ENCODE measurements at regions not wholly inside any gene's neighbourhood (a gene's known extent, or its start where the extent isn't known, plus 50 kb on each side); places are given as distances from the start of the nearest gene placed in this dataset.
"Not testable (repeated sequence)": the region's sequence is repeated elsewhere in the genome, so short reads cannot be mapped to it uniquely, and the experiment has no call there.

DNA sequence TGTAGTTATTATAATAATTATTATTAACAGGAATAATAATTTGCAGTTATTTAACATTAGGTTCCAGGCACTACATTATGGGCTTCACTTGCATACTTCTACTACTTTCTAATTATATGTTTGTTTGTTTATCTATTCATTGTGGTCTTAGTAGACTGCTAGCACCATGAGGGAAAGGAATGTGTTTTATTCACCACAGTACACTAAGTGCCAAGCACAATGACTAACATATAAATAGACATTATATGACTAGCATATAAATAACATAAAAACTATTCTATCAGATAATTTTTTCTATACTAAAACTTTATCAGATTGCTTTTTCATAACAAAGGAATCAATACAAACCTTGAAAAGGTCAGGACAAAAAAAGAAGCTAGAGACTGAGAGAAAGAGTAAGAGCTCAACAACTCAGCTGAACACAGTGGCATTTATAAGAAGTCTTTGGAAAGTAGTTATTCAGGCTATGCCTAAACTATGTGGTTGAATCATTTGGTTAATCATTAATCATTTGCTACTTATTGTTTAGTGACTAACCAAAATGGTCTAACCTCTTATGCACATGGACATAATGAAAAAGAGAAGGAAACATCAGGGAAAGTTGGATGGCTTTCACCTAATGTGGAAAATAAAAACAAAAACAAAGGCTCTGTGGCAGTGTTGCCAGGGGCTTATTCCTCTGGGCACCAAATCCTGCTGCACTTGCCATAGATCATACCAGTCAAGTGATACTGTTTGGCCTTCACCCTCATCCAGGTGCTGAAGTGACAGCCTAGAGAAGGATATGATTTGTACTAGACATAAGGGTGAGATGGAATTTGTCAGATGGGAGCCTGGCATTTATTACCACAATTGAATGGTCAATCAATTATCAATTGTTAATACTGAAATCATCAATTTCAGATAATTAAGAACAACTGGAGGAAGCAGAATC is 174.9 kb downstream of the ETAA1 start:
- DNase-seq, result no peak

- DNase-seq, result no peak
These were observed 175.7 kb downstream of the ETAA1 start for GRCh38 chr2:67572721-67573435.

- DNase-seq, result no peak
These were observed 177.1 kb downstream of the ETAA1 start for GRCh38 chr2:67574230-67574629.

DNA sequence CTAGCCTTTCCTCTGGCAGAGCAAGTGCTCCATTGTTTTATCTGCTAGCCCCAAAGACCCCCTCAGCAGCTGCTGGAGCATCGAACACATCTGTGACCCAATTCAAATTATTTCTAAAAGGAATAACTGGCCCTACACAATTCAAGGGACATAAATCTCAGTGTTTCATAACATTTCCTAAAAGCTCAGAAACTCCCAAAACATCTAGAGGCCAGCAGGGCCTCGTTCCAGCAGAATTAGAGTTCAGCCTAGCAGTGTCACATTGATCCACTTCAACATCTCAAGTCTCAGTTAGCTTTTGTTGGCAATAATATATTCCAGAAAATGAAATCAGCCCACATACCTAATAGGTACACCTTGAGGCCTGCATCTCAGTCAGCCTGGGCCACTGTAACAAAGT is 179.1 kb downstream of the ETAA1 start:
- no peak for DNase-seq

GRCh38 chr2:67576991-67577390 is 179.9 kb downstream of the ETAA1 start:
- no peak for DNase-seq

DNA sequence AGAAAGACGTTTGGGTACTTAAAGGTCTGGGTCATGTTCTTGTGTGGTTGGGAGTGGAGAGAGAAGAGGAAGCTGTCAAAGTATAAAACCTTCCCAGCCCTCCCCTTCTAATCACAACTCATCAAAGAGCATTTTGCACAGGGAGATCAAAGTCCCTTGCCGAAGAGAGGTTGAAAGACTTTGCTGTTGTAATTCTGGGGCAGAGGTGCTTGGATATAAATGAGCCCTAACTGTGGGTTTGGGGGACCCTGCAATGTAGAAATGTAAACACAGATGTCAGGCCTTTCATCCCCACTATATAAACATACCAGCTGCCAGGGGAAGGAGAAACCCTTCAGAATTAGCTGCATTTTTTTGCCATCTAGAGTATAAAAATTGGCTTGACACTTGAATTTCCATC is 182.1 kb downstream of the ETAA1 start:
- no peak for DNase-seq

GRCh38 chr2:67579806-67580205 is 182.7 kb downstream of the ETAA1 start:
- DNase-seq, result no peak

- no peak for DNase-seq
These were observed 184.6 kb downstream of the ETAA1 start for GRCh38 chr2:67581751-67582150.

DNA sequence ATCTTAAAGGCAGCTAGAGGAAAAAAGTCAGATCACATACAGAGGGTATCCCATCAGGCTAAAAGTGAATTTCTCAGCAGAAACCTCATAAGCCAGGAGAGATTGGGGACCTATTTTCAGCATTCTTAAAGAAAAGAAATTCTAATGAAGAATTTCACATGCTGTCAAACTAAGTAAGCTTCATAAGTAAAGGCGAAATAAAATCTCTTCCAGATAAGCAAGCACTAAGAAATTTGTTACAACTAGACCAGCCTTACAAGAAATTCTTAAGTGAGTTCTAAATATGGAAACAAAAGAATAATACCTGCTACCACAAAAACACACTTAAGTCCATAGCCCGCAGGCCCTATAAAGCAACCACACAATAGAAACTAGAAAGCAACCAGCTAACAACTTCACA is 186.1 kb downstream of the ETAA1 start:
- no peak for DNase-seq

GRCh38 chr2:67585400-67585799 is 188.3 kb downstream of the ETAA1 start:
- no peak for DNase-seq

DNA sequence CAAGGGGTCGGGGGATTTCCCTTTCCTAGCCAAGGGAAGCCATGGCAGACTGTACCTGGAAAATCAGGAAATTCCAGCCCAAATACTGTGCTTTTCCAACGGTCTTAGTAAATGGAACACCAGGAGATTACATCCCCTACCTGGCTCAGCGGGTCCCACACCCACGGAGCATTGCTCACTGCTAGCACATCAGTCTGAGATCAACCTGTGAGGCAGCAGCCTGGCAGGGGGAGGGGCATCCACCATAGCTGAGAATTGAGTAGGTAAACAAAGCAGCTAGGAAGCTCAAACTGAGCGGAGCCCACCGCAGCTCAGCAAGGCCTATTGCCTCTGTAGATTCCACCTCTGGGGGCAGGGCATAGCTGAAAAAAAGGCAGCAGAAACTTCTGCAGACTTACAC is 192.0 kb downstream of the ETAA1 start:
- DNase-seq, result not testable (repeated sequence)

DNA sequence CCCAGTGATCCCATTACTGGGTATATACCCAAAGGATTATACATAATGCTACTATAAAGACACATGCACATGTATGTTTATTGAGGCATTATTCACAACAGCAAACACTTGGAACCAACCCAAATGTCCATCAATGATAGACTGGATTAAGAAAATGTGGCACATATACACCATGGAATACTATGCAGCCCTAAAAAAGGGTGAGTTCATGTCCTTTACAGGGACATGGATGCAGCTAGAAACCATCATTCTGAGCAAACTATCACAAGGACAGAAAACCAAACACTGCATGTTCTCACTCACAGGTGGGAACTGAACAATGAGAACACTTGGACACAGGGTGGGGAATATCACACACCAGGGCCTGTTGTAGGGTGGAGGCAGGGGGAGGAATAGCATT is 197.4 kb downstream of the ETAA1 start:
- DNase-seq, result not testable (repeated sequence)

DNA sequence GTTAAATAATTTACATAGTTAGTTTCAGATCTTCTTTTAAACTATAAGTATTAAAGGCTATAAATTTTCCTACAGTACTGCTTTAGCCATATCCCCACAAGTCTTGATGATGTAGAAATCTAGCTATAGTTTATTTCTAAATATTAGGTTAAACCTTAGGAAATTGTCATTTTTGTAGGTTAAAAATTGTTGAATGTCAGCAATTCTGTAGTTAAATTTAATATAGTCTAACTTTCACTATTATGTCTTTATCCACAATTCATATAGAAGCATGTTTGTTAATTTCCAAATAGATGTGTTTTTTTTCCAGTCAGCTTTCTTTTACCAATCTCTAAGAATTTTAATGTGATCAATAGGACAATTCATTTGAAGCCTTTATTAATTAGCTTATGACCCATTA is 199.7 kb downstream of the ETAA1 start:
- DNase-seq, result no peak

DNA sequence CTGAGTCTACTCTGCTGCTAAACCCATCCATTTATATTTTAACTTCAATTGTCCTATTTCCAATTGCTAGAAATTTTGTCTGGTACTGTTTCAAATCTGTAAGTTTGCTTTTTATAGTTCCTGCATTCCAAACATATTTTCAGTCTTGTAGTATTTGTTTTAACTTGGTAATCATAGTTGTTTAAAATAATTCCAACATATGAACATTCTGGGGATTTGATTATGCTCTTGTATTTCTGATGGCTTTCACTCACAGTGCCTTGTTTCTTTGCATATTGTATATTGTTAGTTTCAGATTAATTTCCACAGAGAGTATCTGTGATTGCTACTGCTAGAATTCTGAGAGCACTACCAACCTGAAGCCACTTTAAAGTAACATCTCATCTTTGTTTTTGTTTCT is 202.4 kb downstream of the ETAA1 start:
- no peak for DNase-seq

GRCh38 chr2:67600222-67600871 is 203.2 kb downstream of the ETAA1 start:
- no peak for DNase-seq

GRCh38 chr2:67600946-67601345 is 203.8 kb downstream of the ETAA1 start:
- no peak for DNase-seq

DNA sequence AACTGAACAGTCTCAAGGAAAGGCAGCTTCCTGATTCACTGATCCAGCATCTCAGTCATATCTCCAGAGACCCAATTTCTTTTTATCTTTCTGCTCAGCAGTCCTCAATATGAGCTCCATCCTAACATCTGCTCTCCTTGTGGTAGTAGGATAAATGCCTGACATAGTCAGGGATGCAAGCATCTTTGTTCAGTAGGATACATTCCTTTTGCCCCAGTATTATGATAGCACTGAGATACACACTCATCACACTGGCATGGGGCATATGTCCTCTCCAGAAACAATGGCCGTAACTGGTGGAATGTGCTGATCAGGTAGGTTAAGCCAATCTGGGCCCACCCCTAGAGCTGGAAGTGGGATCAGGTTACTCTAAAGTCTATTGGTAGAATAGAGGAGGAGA is 207.2 kb downstream of the ETAA1 start:
- no peak for DNase-seq

DNA sequence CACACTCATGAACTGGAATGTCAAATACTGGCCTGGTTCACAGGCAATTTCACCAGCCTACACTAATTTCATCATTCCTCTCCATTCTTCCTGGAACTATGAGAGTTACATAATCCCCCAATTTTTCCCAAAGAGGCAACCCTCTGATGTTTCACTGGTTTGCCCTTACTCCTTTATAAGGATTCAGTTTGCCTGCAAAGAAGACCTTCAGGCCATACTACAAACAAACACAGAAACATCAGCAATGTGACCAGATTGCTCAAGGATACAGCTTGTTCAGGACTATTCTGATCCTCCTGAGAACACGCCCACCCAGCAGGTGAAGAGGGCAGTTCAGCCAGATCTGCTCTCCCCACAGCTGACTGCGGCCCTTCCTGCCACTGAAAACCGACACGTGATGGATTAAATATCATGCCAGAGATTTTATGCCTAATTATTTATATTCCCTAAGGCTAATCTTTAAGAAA is 215.5 kb downstream of the ETAA1 start:
- DNase-seq, result no peak

DNA sequence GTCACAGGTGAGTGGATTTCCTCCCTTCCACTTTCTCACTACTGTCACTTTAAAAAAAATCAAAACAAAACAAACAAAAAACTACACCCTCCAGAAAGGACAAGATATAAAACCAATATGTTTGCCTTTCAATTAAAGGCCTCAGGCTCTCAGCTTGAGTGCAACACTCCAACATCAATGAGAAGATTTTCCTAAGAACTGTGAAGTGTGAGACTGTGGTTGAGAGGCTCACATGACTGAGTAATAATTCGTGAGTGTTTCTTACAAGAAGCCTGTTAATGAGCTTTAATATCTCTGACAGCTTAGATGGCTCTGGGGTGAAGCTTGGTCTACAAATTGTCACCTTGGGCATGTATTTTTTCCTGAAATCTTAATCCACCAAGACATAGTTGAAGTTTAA is 216.1 kb downstream of the ETAA1 start:
- DNase-seq, result no peak

DNA sequence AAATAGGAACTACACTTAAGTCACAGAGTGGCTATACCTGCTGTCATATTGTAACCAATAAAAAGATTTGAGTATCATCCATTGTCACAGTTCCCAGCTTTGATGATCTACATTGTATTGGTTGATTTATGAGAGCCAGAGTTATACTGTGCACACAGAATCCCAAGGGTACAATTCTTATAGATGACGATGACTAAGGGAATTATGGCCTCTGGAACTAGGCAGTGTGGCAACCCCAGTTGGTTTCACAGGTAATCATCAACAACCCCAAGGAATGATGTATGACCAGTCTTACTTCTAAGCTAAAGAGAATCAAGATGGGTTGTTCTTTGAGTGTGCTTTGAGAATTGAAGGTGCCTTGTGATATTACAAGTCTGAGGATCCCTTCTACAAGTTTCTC is 217.3 kb downstream of the ETAA1 start:
- no peak for DNase-seq

DNA sequence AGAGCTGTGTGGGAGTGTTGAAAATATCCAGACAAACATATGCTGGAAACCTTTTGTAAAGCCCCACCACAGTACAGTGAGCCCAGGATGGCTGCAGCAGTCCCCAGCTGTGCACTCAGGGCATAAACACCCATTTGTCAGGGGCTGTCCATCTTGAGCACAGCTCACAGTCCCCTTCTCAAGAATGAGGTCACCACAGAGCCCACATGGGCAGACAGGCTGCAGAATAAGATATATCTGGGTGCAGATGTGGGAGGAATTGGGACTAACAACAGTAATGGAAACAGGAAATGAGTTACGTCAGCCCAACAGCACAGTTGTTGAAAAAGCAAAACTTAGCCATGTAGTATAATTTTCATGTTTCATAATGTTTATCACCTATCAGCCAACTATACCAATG is 219.6 kb downstream of the ETAA1 start:
- peak in 1 of 2 donors; percentile 3 for DNase-seq

GRCh38 chr2:67619204-67619603 is 222.1 kb downstream of the ETAA1 start:
- no peak for DNase-seq

GRCh38 chr2:67623741-67624140 is 226.6 kb downstream of the ETAA1 start:
- not testable (repeated sequence) for DNase-seq

All from inflammatory macrophage (primary cell).